H1 (cell line): ENCODE measurements at regions not wholly inside any gene's neighbourhood (a gene's known extent, or its start where the extent isn't known, plus 50 kb on each side); places are given as distances from the start of the nearest gene placed in this dataset.

ENCODE experiments used
- CTCF ChIA-PET: fragments of 300-600 bp; sonication (Branson Sonifier 250); formaldehyde crosslinking; loops from one replicate; lab custom pipeline; 2021; ENCODE audit not compliant: partially characterized antibody; lab: Charles Lee
- POLR2A ChIA-PET: fragments of 300-600 bp; sonication (Branson Sonifier 250); formaldehyde crosslinking; loops from one replicate; lab custom pipeline; 2021; ENCODE audit warnings: inconsistent platforms; ENCODE audit not compliant: partially characterized antibody; lab: Charles Lee
- DNase-seq, 2 experiments: peaks; one replicate each; pipeline versions ENCODE4 v3.0.0 to v3.0.0-alpha.2; 2010 to 2022; ENCODE audit warnings: low spot score in 2 of 2, low read depth in 1 of 2, mixed read lengths in 1 of 2
- FAIRE-seq: peaks from 2 replicates; lab custom pipeline; 2011; peaks lifted over from hg19 to GRCh38; lab: Jason Lieb, UNC
- H2AFZ ChIP-seq: 2 replicates; pipeline ENCODE4 v1.8.1; 2012; ENCODE audit warnings: low read length, inconsistent platforms
- H2AK5ac ChIP-seq: 2 replicates; pipeline ENCODE4 v1.6.1; 2013; ENCODE audit warnings: low read depth, low read length
- H2BK120ac ChIP-seq: replicated peaks from 2 replicates; pipeline ENCODE3; 2013; ENCODE audit warnings: low read depth, low read length, inconsistent platforms
- H2BK12ac ChIP-seq: 2 replicates; pipeline ENCODE4 v1.6.1; 2013; ENCODE audit warnings: low read depth, low read length
- H2BK15ac ChIP-seq: 2 replicates; pipeline ENCODE4 v1.6.1; 2013; ENCODE audit warnings: low read length
- H2BK20ac ChIP-seq: 2 replicates; pipeline ENCODE4 v1.6.1; 2013; ENCODE audit warnings: low read length
- H2BK5ac ChIP-seq: 2 replicates; pipeline ENCODE4 v1.6.1; 2013; ENCODE audit warnings: low read depth, low read length
- H3K14ac ChIP-seq: 2 replicates; pipeline ENCODE4 v1.6.1; 2013; ENCODE audit warnings: inconsistent platforms; ENCODE audit not compliant: insufficient read length
- H3K18ac ChIP-seq: 2 replicates; pipeline ENCODE4 v1.6.1; 2013; ENCODE audit warnings: low read length; ENCODE audit errors: extremely low read depth
- H3K23ac ChIP-seq: 2 replicates; pipeline ENCODE4 v1.6.1; 2013; ENCODE audit warnings: inconsistent platforms; ENCODE audit not compliant: insufficient read length
- H3K23me2 ChIP-seq: 2 replicates; pipeline ENCODE4 v1.6.1; 2013; ENCODE audit warnings: low read depth, low read length
- H3K27ac ChIP-seq: 2 replicates; pipeline ENCODE4 v1.6.1; 2011; ENCODE audit warnings: low read depth, low read length, inconsistent platforms
- H3K27me3 ChIP-seq, 4 experiments: replicated peaks in 1 of 4; 1 replicate in 1 of 4; 2 replicates in 3 of 4; pipeline versions ENCODE4 v1.6.1 to v1.8.1; 2011 to 2013; ENCODE audit warnings: low read length in 3 of 4, mild to moderate bottlenecking in 3 of 4, inconsistent platforms in 2 of 4, mixed read lengths in 2 of 4, moderate library complexity in 1 of 4; ENCODE audit not compliant: control insufficient read depth in 3 of 4, insufficient read depth in 3 of 4; ENCODE audit errors: extremely low read depth in 1 of 4
- H3K36me3 ChIP-seq, 4 experiments: 2 replicates each; pipeline versions ENCODE4 v1.6.1 to v1.8.1; 2011 to 2013; ENCODE audit warnings: mild to moderate bottlenecking in 4 of 4, low read length in 3 of 4, moderate library complexity in 2 of 4, control low read depth in 1 of 4, inconsistent platforms in 1 of 4; ENCODE audit not compliant: insufficient read depth in 4 of 4, control insufficient read depth in 2 of 4
- H3K4ac ChIP-seq: replicated peaks from 2 replicates; pipeline ENCODE3; 2013; ENCODE audit warnings: low read length, low read depth, mixed read lengths, inconsistent platforms; ENCODE audit not compliant: insufficient read length
- H3K4me1 ChIP-seq, 4 experiments: replicated peaks in 1 of 4; 1 replicate in 1 of 4; 2 replicates in 3 of 4; pipeline versions ENCODE4 v1.6.1 to v1.8.1; 2011 to 2013; ENCODE audit warnings: low read length in 3 of 4, inconsistent platforms in 2 of 4, mixed read lengths in 1 of 4; ENCODE audit not compliant: insufficient read depth in 4 of 4, control insufficient read depth in 3 of 4
- H3K4me2 ChIP-seq, 2 experiments: 2 replicates each; pipeline versions ENCODE4 v1.6.1 to v1.8.1; 2011 to 2013; ENCODE audit warnings: low read depth in 2 of 2, low read length in 2 of 2, control low read depth in 1 of 2, inconsistent platforms in 1 of 2, mild to moderate bottlenecking in 1 of 2; ENCODE audit not compliant: insufficient read depth in 1 of 2
- H3K4me3 ChIP-seq, 4 experiments: fragments of 200-600, 300-600 bp in 1 of 4; sonication (generic), shearing (Covaris generic), sonication (Bioruptor Twin) in 1 of 4; 2 replicates each; pipeline versions ENCODE4 v1.5.1 to v1.8.1; 2011 to 2016; ENCODE audit warnings: low read length in 4 of 4, low read depth in 3 of 4, control low read depth in 2 of 4, inconsistent platforms in 2 of 4, mild to moderate bottlenecking in 2 of 4, mixed read lengths in 1 of 4, moderate library complexity in 1 of 4; ENCODE audit not compliant: insufficient read depth in 2 of 4; ENCODE audit errors: extremely low read depth in 1 of 4
- H3K56ac ChIP-seq: replicated peaks from 2 replicates; pipeline ENCODE3; 2013; ENCODE audit warnings: low read depth, mild to moderate bottlenecking, mixed read lengths, low read length, inconsistent platforms; ENCODE audit not compliant: insufficient read length
- H3K79me1 ChIP-seq: 2 replicates; pipeline ENCODE4 v1.6.1; 2013; ENCODE audit warnings: low read depth, low read length, control low read depth
- H3K79me2 ChIP-seq, 2 experiments: 2 replicates each; pipeline versions ENCODE4 v1.6.1 to v1.8.1; 2012 to 2013; ENCODE audit warnings: low read length in 2 of 2, mild to moderate bottlenecking in 2 of 2, inconsistent platforms in 1 of 2; ENCODE audit not compliant: insufficient read depth in 2 of 2, control insufficient read depth in 1 of 2
- H3K9ac ChIP-seq, 4 experiments: replicated peaks in 1 of 4; 1 replicate in 1 of 4; 2 replicates in 3 of 4; pipeline versions ENCODE4 v1.6.1 to v1.8.1; 2011 to 2013; ENCODE audit warnings: low read depth in 3 of 4, low read length in 3 of 4, control low read depth in 2 of 4, mild to moderate bottlenecking in 2 of 4, moderate library complexity in 2 of 4, inconsistent platforms in 1 of 4; ENCODE audit errors: extremely low read depth in 1 of 4
- H3K9me3 ChIP-seq, 2 experiments: 2 replicates each; pipeline versions ENCODE4 v1.6.1 to v1.8.1; 2012 to 2013; ENCODE audit warnings: mild to moderate bottlenecking in 2 of 2, moderate library complexity in 2 of 2, control low read depth in 1 of 2, inconsistent platforms in 1 of 2, low read depth in 1 of 2, low read length in 1 of 2, mixed read lengths in 1 of 2; ENCODE audit not compliant: insufficient read depth in 2 of 2
- H4K20me1 ChIP-seq, 2 experiments: replicated peaks in 1 of 2; 2 replicates each; pipeline versions ENCODE3 to v1.8.1; 2011 to 2013; ENCODE audit warnings: inconsistent platforms in 2 of 2, low read length in 2 of 2, mild to moderate bottlenecking in 1 of 2; ENCODE audit not compliant: insufficient read depth in 2 of 2, control insufficient read depth in 1 of 2
- H4K5ac ChIP-seq: 2 replicates; pipeline ENCODE4 v1.6.1; 2013; ENCODE audit warnings: low read length, low read depth, mixed read lengths, inconsistent platforms; ENCODE audit not compliant: insufficient read length
- H4K8ac ChIP-seq: 2 replicates; pipeline ENCODE4 v1.8.0; 2013; ENCODE audit warnings: mild to moderate bottlenecking, moderate library complexity, low read length, inconsistent platforms; ENCODE audit not compliant: insufficient read depth; ENCODE audit errors: extremely low read depth
- H4K91ac ChIP-seq: replicated peaks from 2 replicates; pipeline ENCODE3; 2013; ENCODE audit warnings: low read length, mixed read lengths, inconsistent platforms; ENCODE audit not compliant: insufficient read length
- ATF3 ChIP-seq: IDR thresholded peaks from 2 replicates; pipeline ENCODE4 v1.6.1; 2011; ENCODE audit warnings: low read depth, mild to moderate bottlenecking, low read length; ENCODE audit not compliant: insufficient read depth
- CTCF ChIP-seq, 3 experiments: IDR thresholded peaks; 1 replicate in 2 of 3; 2 replicates in 1 of 3; pipeline versions ENCODE4 v1.5.1 to v1.6.1; 2011; ENCODE audit warnings: low read length in 3 of 3, mild to moderate bottlenecking in 3 of 3, inconsistent platforms in 2 of 3, low read depth in 1 of 3, moderate library complexity in 1 of 3; ENCODE audit not compliant: insufficient read depth in 1 of 3; ENCODE audit errors: control extremely low read depth in 1 of 3
- JUN ChIP-seq: IDR thresholded peaks from 2 replicates; pipeline ENCODE4 v1.6.1; 2011; ENCODE audit warnings: low read depth, mild to moderate bottlenecking, improper control_type of control experiment, low read length
- KDM4A ChIP-seq: IDR thresholded peaks from one replicate; pipeline ENCODE4 v1.7.1; 2012; ENCODE audit warnings: low read depth, mild to moderate bottlenecking, moderate library complexity, low read length, inconsistent platforms; ENCODE audit not compliant: severe bottlenecking
- POLR2A ChIP-seq, 2 experiments: IDR thresholded peaks; 1 replicate in 1 of 2; 2 replicates in 1 of 2; pipeline ENCODE4 v1.6.1; 2011; ENCODE audit warnings: low read depth in 2 of 2, low read length in 2 of 2, mild to moderate bottlenecking in 2 of 2; ENCODE audit errors: control extremely low read depth in 1 of 2
- RBBP5 ChIP-seq: IDR thresholded peaks from 2 replicates; pipeline ENCODE4 v1.7.1; 2012; ENCODE audit warnings: low read depth, mild to moderate bottlenecking, inconsistent platforms, low read length, moderate library complexity, borderline replicate concordance
- RFX5 ChIP-seq: IDR thresholded peaks from 2 replicates; pipeline ENCODE4 v1.6.1; 2011; ENCODE audit warnings: low read depth, low read length, improper control_type of control experiment, borderline replicate concordance
- TBP ChIP-seq: IDR thresholded peaks from 2 replicates; pipeline ENCODE4 v1.6.1; 2011; ENCODE audit warnings: low read depth, low read length, improper control_type of control experiment
- WGBS, 2 experiments: shearing (Covaris generic) in 1 of 2; methylation state at CpG; one replicate each; pipeline versions ENCODE4 v1.1.6 to v1.1.7; 2013 to 2015; ENCODE audit warnings: low lambda C conversion rate in 2 of 2, mixed read lengths in 2 of 2, inconsistent platforms in 1 of 2, low coverage in 1 of 2, missing lambda C conversion rate in 1 of 2; ENCODE audit not compliant: insufficient replicate concordance in 2 of 2, insufficient coverage in 1 of 2, insufficient read length in 1 of 2; ENCODE audit errors: extremely low coverage in 1 of 2, missing lambda C conversion rate in 1 of 2; 5-methylcytosine and 5-hydroxymethylcytosine counted together

GRCh38 chr18:78859686-78860085, 119.9 kb upstream of the SALL3 start:
- Histone ChIP-seq H3K79me2 (no peaks in the 10 kb centered on the region), H3K4me1 (no peaks in the 10 kb centered on the region; a peak in 1 of 7 replicates), H3K4me3 (no peak overlapping the region), H3K36me3 (no peaks in the 10 kb centered on the region), H3K23ac (no peak overlapping the region), H2AK5ac (no peak overlapping the region), H3K9me3 (no peaks in the 10 kb centered on the region), H3K4ac (no peak overlapping the region), H3K27me3 (no peaks in the 10 kb centered on the region), H4K5ac (no peak overlapping the region), H3K56ac (no peak overlapping the region), H3K14ac (no peak overlapping the region), H3K4me2 (no peak overlapping the region), H2BK12ac (no peak overlapping the region), H4K8ac (no peak overlapping the region), H3K9ac (no peak overlapping the region), H2AFZ (no peak overlapping the region; the same call in 1 of the 2 replicates), H2BK120ac (no peak overlapping the region), H2BK15ac (no peak overlapping the region), H3K27ac (no peak overlapping the region), H3K23me2 (no peaks in the 10 kb centered on the region), H2BK20ac (no peak overlapping the region), H3K18ac (no peak overlapping the region), H4K91ac (no peak overlapping the region), H4K20me1 (no peaks in the 10 kb centered on the region), H2BK5ac (no peak overlapping the region), H3K79me1 (no peaks in the 10 kb centered on the region)
- ChIA-PET CTCF (interaction anchor here (0.8 to 5.6 kb wide), 4 partner anchors 13 to 126 kb away, joined by 4 to 35 read pairs (median 4); no protein-coding TSS in a partner anchor), POLR2A (no interaction called here)
- FAIRE-seq (no peak), DNase-seq (no peak)
- 94% methylated on average over 11 of the region's 11 CpGs; no CpG with 5 or more reads in 1 of the 2 experiments for WGBS, 2 experiments
- TF ChIP-seq TBP: no peak
- TF ChIP-seq JUN: no peak
- no peak for TF ChIP-seq POLR2A (IDR thresholded peaks at IDR 0.05; ENCODE audit: control extremely low read depth in 1 of 2, low read depth in 2 of 2, low read length in 2 of 2)
- no peak for TF ChIP-seq RBBP5
- no peak for TF ChIP-seq KDM4A
- no peak for TF ChIP-seq ATF3
- TF ChIP-seq CTCF (IDR thresholded peaks at IDR 0.05; ENCODE audit: control extremely low read depth in 1 of 3, insufficient read depth in 1 of 3, low read depth in 1 of 3, low read length in 3 of 3): no peak
- no peak for TF ChIP-seq RFX5
